WTC11 (cell line): ENCODE measurements at regions not wholly inside any gene's neighbourhood (a gene's known extent, or its start where the extent isn't known, plus 50 kb on each side); places are given as distances from the start of the nearest gene placed in this dataset.

Source experiments
- ATAC-seq: fragments of 200-7000 bp; cut with Tn5 transposase; 2 replicates; pipeline ENCODE4 v1.10.0; 2021; ENCODE audit warnings: mild to moderate bottlenecking, moderate library complexity
- CTCF ChIA-PET: fragments of 300-600 bp; sonication (Branson Sonifier 250); formaldehyde crosslinking; loops from one replicate; lab custom pipeline; 2021; ENCODE audit warnings: antibody characterized with exemption; lab: Charles Lee
- POLR2A ChIA-PET: fragments of 350-600 bp; sonication (Branson Sonifier 250); formaldehyde crosslinking; loops from one replicate; lab custom pipeline; 2021; ENCODE audit warnings: antibody characterized with exemption; lab: Charles Lee
- DNase-seq: peaks from one replicate; pipeline ENCODE4 v3.0.0; 2021; ENCODE audit warnings: low spot score
- H3K27ac Mint-ChIP-seq: 2 replicates; pipeline ENCODE4 v1.8.0; 2021; ENCODE audit warnings: mixed read lengths
- H3K27me3 Mint-ChIP-seq: 2 replicates; pipeline ENCODE4 v1.8.0; 2021; ENCODE audit warnings: low read depth, mild to moderate bottlenecking, moderate library complexity, mixed read lengths
- H3K36me3 Mint-ChIP-seq: 2 replicates; pipeline ENCODE4 v1.8.0; 2021; ENCODE audit warnings: mixed read lengths
- H3K4me1 Mint-ChIP-seq: 2 replicates; pipeline ENCODE4 v1.8.0; 2022; ENCODE audit warnings: mixed read lengths
- H3K4me3 Mint-ChIP-seq: 2 replicates; pipeline ENCODE4 v1.8.0; 2021; ENCODE audit warnings: mild to moderate bottlenecking, moderate library complexity, mixed read lengths
- H3K9me3 Mint-ChIP-seq: 2 replicates; pipeline ENCODE4 v1.8.0; 2021; ENCODE audit warnings: mixed read lengths
- CBFB ChIP-seq: sonication (generic); formaldehyde crosslinking; IDR thresholded peaks from 2 replicates; pipeline ENCODE4 v1.8.1; 2022; ENCODE audit warnings: mild to moderate bottlenecking, low read depth, missing genetic modification reagents
- ETV6 ChIP-seq: sonication (generic); formaldehyde crosslinking; IDR thresholded peaks from 2 replicates; pipeline ENCODE4 v1.8.1; 2022; ENCODE audit warnings: mild to moderate bottlenecking, missing genetic modification reagents
- GABPB1 ChIP-seq: sonication (generic); formaldehyde crosslinking; IDR thresholded peaks from 2 replicates; pipeline ENCODE4 v1.8.1; 2023; ENCODE audit warnings: mild to moderate bottlenecking, missing genetic modification reagents
- NR1H2 ChIP-seq: sonication (generic); formaldehyde crosslinking; IDR thresholded peaks from 2 replicates; pipeline ENCODE4 v1.9.0; 2021; ENCODE audit warnings: mild to moderate bottlenecking, moderate library complexity, missing genetic modification reagents
- SP1 ChIP-seq: sonication (generic); formaldehyde crosslinking; conservative IDR thresholded peaks from 2 replicates; pipeline ENCODE4 v1.8.1; 2022; ENCODE audit warnings: missing genetic modification reagents
- TEAD1 ChIP-seq: sonication (generic); formaldehyde crosslinking; IDR thresholded peaks from 2 replicates; pipeline ENCODE4 v1.8.0; 2022; ENCODE audit warnings: mild to moderate bottlenecking, missing genetic modification reagents
- ZBTB21 ChIP-seq: sonication (generic); formaldehyde crosslinking; IDR thresholded peaks from 2 replicates; pipeline ENCODE4 v1.8.1; 2023; ENCODE audit warnings: mild to moderate bottlenecking, missing genetic modification reagents, borderline replicate concordance
- ZNF317 ChIP-seq: sonication (generic); formaldehyde crosslinking; IDR thresholded peaks from 2 replicates; pipeline ENCODE4 v1.8.1; 2023; ENCODE audit warnings: low read depth, mild to moderate bottlenecking, moderate library complexity, missing genetic modification reagents, borderline replicate concordance
- ZNF416 ChIP-seq: fragments of 250-450 bp; sonication (Bioruptor Pico); IDR thresholded peaks from 2 replicates; pipeline ENCODE4 v1.9.0; 2021; ENCODE audit warnings: mild to moderate bottlenecking, inconsistent platforms
- ZNF671 ChIP-seq: fragments of 250-450 bp; sonication (Bioruptor Pico); IDR thresholded peaks from 2 replicates; pipeline ENCODE4 v1.8.0; 2021; ENCODE audit warnings: mild to moderate bottlenecking
- TF ChIP-seq, protein P1 (sequence below): sonication (generic); formaldehyde crosslinking; IDR thresholded peaks from 2 replicates; pipeline ENCODE4 v1.8.0; 2022; ENCODE audit warnings: mild to moderate bottlenecking, missing genetic modification reagents
- TF ChIP-seq, protein P2 (sequence below): sonication (generic); formaldehyde crosslinking; IDR thresholded peaks from 2 replicates; pipeline ENCODE4 v1.8.0; 2023; ENCODE audit warnings: missing genetic modification reagents, mild to moderate bottlenecking, borderline replicate concordance
- TF ChIP-seq, protein P3 (sequence below): sonication (generic); formaldehyde crosslinking; IDR thresholded peaks from 2 replicates; pipeline ENCODE4 v1.8.0; 2022; ENCODE audit warnings: mild to moderate bottlenecking, missing genetic modification reagents
- TF ChIP-seq, protein P4 (sequence below): sonication (generic); formaldehyde crosslinking; IDR thresholded peaks from 2 replicates; pipeline ENCODE4 v1.8.1; 2022; ENCODE audit warnings: mild to moderate bottlenecking, moderate library complexity, missing genetic modification reagents

DNA sequence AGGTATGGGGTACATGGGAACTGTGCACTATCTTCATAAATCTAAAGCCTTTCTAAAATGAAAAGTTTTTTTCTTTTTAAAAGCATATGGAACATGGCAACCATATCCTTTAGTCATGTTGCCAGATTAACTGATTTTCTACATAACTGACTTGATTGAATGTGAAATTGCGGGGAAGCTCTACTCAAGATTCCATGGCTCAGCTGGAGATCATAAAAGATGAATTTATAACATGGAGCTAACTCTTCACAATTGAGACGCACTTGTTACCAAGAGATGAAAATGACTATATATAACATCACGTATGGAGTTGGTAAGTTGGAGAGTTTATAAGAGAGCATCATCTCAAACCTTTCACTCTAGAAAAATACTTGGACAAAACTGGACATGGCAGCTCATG is 190.2 kb upstream of the MYO3A start:
- no peak for DNase-seq
- no peak overlapping the region for H3K4me3 Mint-ChIP-seq
- no peaks in the 10 kb centered on the region for H3K27me3 Mint-ChIP-seq
- peaks cover 11% of the 10 kb centered on the region for H3K4me1 Mint-ChIP-seq
- no peaks in the 10 kb centered on the region for H3K9me3 Mint-ChIP-seq
- POLR2A ChIA-PET, result no interaction called here
- no peak overlapping the region for H3K27ac Mint-ChIP-seq
- CTCF ChIA-PET, result interaction anchor here (1.0 kb wide), 1 partner anchor 18 kb away, joined by 3 read pairs; no protein-coding TSS in a partner anchor
- TF ChIP-seq, protein P1, sequence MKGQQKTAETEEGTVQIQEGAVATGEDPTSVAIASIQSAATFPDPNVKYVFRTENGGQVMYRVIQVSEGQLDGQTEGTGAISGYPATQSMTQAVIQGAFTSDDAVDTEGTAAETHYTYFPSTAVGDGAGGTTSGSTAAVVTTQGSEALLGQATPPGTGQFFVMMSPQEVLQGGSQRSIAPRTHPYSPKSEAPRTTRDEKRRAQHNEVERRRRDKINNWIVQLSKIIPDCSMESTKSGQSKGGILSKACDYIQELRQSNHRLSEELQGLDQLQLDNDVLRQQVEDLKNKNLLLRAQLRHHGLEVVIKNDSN (CRISPR knock-in tag), result no peak
- TF ChIP-seq GABPB1 (no peak), TEAD1 (no peak), SP1 (CRISPR knock-in tag) (no peak), ZNF671 (CRISPR knock-in tag) (no peak), CBFB (CRISPR knock-in tag) (no peak), ZNF317 (CRISPR knock-in tag) (no peak), ZNF416 (CRISPR knock-in tag) (no peak)
- TF ChIP-seq, protein P2, sequence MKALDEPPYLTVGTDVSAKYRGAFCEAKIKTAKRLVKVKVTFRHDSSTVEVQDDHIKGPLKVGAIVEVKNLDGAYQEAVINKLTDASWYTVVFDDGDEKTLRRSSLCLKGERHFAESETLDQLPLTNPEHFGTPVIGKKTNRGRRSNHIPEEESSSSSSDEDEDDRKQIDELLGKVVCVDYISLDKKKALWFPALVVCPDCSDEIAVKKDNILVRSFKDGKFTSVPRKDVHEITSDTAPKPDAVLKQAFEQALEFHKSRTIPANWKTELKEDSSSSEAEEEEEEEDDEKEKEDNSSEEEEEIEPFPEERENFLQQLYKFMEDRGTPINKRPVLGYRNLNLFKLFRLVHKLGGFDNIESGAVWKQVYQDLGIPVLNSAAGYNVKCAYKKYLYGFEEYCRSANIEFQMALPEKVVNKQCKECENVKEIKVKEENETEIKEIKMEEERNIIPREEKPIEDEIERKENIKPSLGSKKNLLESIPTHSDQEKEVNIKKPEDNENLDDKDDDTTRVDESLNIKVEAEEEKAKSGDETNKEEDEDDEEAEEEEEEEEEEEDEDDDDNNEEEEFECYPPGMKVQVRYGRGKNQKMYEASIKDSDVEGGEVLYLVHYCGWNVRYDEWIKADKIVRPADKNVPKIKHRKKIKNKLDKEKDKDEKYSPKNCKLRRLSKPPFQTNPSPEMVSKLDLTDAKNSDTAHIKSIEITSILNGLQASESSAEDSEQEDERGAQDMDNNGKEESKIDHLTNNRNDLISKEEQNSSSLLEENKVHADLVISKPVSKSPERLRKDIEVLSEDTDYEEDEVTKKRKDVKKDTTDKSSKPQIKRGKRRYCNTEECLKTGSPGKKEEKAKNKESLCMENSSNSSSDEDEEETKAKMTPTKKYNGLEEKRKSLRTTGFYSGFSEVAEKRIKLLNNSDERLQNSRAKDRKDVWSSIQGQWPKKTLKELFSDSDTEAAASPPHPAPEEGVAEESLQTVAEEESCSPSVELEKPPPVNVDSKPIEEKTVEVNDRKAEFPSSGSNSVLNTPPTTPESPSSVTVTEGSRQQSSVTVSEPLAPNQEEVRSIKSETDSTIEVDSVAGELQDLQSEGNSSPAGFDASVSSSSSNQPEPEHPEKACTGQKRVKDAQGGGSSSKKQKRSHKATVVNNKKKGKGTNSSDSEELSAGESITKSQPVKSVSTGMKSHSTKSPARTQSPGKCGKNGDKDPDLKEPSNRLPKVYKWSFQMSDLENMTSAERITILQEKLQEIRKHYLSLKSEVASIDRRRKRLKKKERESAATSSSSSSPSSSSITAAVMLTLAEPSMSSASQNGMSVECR (CRISPR knock-in tag), result no peak
- TF ChIP-seq, protein P3, sequence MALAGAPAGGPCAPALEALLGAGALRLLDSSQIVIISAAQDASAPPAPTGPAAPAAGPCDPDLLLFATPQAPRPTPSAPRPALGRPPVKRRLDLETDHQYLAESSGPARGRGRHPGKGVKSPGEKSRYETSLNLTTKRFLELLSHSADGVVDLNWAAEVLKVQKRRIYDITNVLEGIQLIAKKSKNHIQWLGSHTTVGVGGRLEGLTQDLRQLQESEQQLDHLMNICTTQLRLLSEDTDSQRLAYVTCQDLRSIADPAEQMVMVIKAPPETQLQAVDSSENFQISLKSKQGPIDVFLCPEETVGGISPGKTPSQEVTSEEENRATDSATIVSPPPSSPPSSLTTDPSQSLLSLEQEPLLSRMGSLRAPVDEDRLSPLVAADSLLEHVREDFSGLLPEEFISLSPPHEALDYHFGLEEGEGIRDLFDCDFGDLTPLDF, result no peak
- TF ChIP-seq, protein P4, sequence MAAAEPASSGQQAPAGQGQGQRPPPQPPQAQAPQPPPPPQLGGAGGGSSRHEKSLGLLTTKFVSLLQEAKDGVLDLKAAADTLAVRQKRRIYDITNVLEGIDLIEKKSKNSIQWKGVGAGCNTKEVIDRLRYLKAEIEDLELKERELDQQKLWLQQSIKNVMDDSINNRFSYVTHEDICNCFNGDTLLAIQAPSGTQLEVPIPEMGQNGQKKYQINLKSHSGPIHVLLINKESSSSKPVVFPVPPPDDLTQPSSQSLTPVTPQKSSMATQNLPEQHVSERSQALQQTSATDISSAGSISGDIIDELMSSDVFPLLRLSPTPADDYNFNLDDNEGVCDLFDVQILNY (CRISPR knock-in tag), result no peak
- TF ChIP-seq, all 79 proteins: peak for 0
- no peaks in the 10 kb centered on the region for H3K36me3 Mint-ChIP-seq
- no peak for ATAC-seq

DNA sequence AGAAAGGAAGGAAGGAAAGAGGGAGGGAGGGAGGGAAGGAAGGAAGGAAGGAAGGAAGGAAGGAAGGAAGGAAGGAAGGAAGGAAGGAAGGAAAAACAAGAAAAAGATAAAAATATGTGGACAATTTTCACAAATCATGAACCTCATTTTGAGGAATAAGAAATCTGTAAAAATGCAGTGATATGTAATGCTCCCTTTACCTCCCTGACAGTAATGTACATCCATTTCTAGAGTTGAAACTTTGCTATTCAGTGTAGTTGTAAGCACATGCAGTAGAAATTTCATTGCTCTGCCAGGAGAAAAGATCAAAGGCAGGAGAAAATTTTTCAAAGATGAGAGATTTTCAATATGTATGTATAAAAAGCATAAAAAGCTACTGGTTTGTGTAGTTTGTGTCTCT is 189.5 kb upstream of the MYO3A start:
- no peak for DNase-seq
- ChIA-PET POLR2A (no interaction called here), CTCF (no interaction called here)
- Mint-ChIP-seq H3K4me3 (no peak overlapping the region), H3K4me1 (peaks cover 11% of the 10 kb centered on the region), H3K36me3 (no peaks in the 10 kb centered on the region), H3K9me3 (no peaks in the 10 kb centered on the region), H3K27me3 (no peaks in the 10 kb centered on the region), H3K27ac (no peak overlapping the region)
- no peak for TF ChIP-seq ZNF317 (CRISPR knock-in tag)
- ATAC-seq, result no peak

DNA sequence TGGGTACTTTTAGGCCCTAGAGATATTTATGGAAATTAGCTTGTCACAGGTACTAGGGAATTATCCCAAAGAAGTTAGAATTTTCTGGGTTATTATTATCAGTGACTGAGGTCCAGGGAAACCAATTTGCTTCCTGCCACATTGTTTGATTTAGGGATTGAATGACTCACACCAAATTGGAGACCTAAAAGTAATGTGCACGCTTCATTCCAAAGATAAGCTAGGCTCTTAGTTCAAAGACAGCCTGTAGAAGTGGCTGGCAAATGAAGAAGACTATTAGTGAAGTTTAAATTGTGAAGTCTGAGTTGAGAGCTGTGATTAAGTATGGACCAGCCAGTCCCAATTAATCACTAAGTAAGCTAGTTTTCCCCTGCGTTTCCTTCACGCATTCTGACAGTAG is 188.1 kb upstream of the MYO3A start:
- peaks cover 11% of the 10 kb centered on the region for H3K4me1 Mint-ChIP-seq
- H3K27ac Mint-ChIP-seq, result no peak overlapping the region
- ChIA-PET POLR2A (no interaction called here), CTCF (interaction anchor here (0.6 to 1.3 kb wide), 3 partner anchors 11 to 788 kb away, joined by 3 read pairs; no protein-coding TSS in a partner anchor)
- TF ChIP-seq ETV6 (CRISPR knock-in tag), result no peak
- no peak for TF ChIP-seq ZBTB21
- TF ChIP-seq NR1H2, result no peak
- no peaks in the 10 kb centered on the region for H3K9me3 Mint-ChIP-seq
- DNase-seq, result no peak
- H3K36me3 Mint-ChIP-seq, result no peaks in the 10 kb centered on the region
- no peak for ATAC-seq
- no peaks in the 10 kb centered on the region for H3K27me3 Mint-ChIP-seq
- no peak overlapping the region for H3K4me3 Mint-ChIP-seq
